GM12878 (cell line): ENCODE measurements at regions not wholly inside any gene's neighbourhood (a gene's known extent, or its start where the extent isn't known, plus 50 kb on each side); places are given as distances from the start of the nearest gene placed in this dataset.

Experiments used
- ATAC-seq: fragments of 200-7000 bp; cut with Tn5 transposase; 3 replicates; pipeline ENCODE4 v1.9.1; 2020; ENCODE audit warnings: mild to moderate bottlenecking, moderate library complexity
- BruUV-seq: library from RNA; stranded (reverse); fragments of 400-500 nt; replicated peaks from 2 replicates; lab custom pipeline; 2021; lab: Mats Ljungman, UMichigan
- CTCF ChIA-PET: fragments of 300-600 bp; sonication (Branson Sonifier 250); formaldehyde crosslinking; extraction: SDS; loops from one replicate; lab custom pipeline; 2021; ENCODE audit warnings: inconsistent platforms; lab: Yijun Ruan, JAX
- POLR2A ChIA-PET: fragments of 350-600 bp; formaldehyde crosslinking; extraction: SDS; loops from one replicate; lab custom pipeline; 2021; ENCODE audit warnings: inconsistent platforms; lab: Charles Lee
- RAD21 ChIA-PET: fragments of 300-600 bp; sonication (Branson Sonifier 250); formaldehyde crosslinking; loops from one replicate; lab custom pipeline; 2023; ENCODE audit warnings: antibody characterized with exemption; ENCODE audit not compliant: unreplicated experiment; lab: Charles Lee
- SMC1A ChIA-PET: fragments of 300-600 bp; sonication (Branson Sonifier 250); formaldehyde crosslinking; loops from one replicate; lab custom pipeline; 2023; ENCODE audit not compliant: unreplicated experiment, uncharacterized antibody; lab: Charles Lee
- DNase-seq: peaks from one replicate; pipeline ENCODE4 v3.0.0-alpha.2; 2011; ENCODE audit warnings: low read depth, low spot score
- FAIRE-seq: peaks from 3 replicates; lab custom pipeline; 2011; peaks lifted over from hg19 to GRCh38; lab: Jason Lieb, UNC
- H2AFZ ChIP-seq: 2 replicates; pipeline ENCODE4 v1.6.0; 2011; ENCODE audit warnings: low read depth, low read length, control low read depth; ENCODE audit not compliant: control insufficient read depth
- H3K27ac ChIP-seq: 2 replicates; pipeline ENCODE4 v1.5.1; 2011; ENCODE audit warnings: control low read depth; ENCODE audit not compliant: control insufficient read depth, insufficient read depth
- H3K27me3 ChIP-seq, 2 experiments: replicated peaks in 1 of 2; 2 replicates each; pipeline versions ENCODE4 v1.6.0 to v1.6.1; 2011; ENCODE audit warnings: low read length in 1 of 2; ENCODE audit not compliant: control insufficient read depth in 2 of 2, insufficient read depth in 2 of 2
- H3K36me3 ChIP-seq, 2 experiments: 2 replicates each; pipeline ENCODE4 v1.5.1; 2011; ENCODE audit warnings: low read length in 1 of 2; ENCODE audit not compliant: control insufficient read depth in 2 of 2, insufficient read depth in 2 of 2
- H3K4me1 ChIP-seq: 2 replicates; pipeline ENCODE4 v1.6.1; 2011; ENCODE audit warnings: mild to moderate bottlenecking, low read length, moderate library complexity, mixed read lengths; ENCODE audit not compliant: control insufficient read depth, insufficient read depth
- H3K4me2 ChIP-seq: 2 replicates; pipeline ENCODE4 v1.6.0; 2011; ENCODE audit warnings: control low read depth; ENCODE audit not compliant: control insufficient read depth, insufficient read depth
- H3K4me3 ChIP-seq: fragments of 200-600 bp; sonication (generic); 2 replicates; pipeline ENCODE4 v1.5.1; 2016
- H3K79me2 ChIP-seq: 2 replicates; pipeline ENCODE4 v1.6.0; 2011; ENCODE audit warnings: low read length; ENCODE audit not compliant: control insufficient read depth, insufficient read depth
- H3K9ac ChIP-seq: 2 replicates; pipeline ENCODE4 v1.8.0; 2011; ENCODE audit warnings: low read length, control low read depth, mixed read lengths; ENCODE audit not compliant: control insufficient read depth, insufficient read depth
- H3K9me3 ChIP-seq: replicated peaks from 3 replicates; pipeline ENCODE4 v1.5.1; 2011; ENCODE audit warnings: mild to moderate bottlenecking, low read length; ENCODE audit not compliant: control insufficient read depth, insufficient read depth
- H4K20me1 ChIP-seq: 2 replicates; pipeline ENCODE4 v1.6.0; 2011; ENCODE audit not compliant: control insufficient read depth, insufficient read depth
- CEBPB ChIP-seq, 2 experiments: fragments of 150-350 bp in 1 of 2; IDR thresholded peaks; 2 replicates each; pipeline ENCODE4 v1.6.1; 2012 to 2014; ENCODE audit warnings: low read depth in 2 of 2, low read length in 2 of 2, borderline replicate concordance in 1 of 2, inconsistent platforms in 1 of 2
- CEBPZ ChIP-seq: fragments of 150-350 bp; IDR thresholded peaks from 2 replicates; pipeline ENCODE4 v1.6.1; 2016; ENCODE audit warnings: low read depth, low read length
- EED ChIP-seq: sonication (generic); IDR thresholded peaks from 2 replicates; pipeline ENCODE4 v1.6.1; 2016; ENCODE audit warnings: antibody characterized with exemption, low read depth
- HDAC6 ChIP-seq: fragments of 200-600 bp; sonication (generic); IDR thresholded peaks from one replicate; pipeline ENCODE4 v1.8.0; 2017; ENCODE audit warnings: antibody characterized with exemption; ENCODE audit not compliant: unreplicated experiment
- POLR2AphosphoS5 ChIP-seq: IDR thresholded peaks from 2 replicates; pipeline ENCODE4 v1.6.1; 2011; ENCODE audit warnings: mild to moderate bottlenecking, low read length, inconsistent platforms
- RCOR1 ChIP-seq: conservative IDR thresholded peaks from 2 replicates; pipeline ENCODE4 v1.6.1; 2012; ENCODE audit warnings: low read depth, low read length, improper control_type of control experiment
- SRF ChIP-seq, 2 experiments: IDR thresholded peaks; 2 replicates each; pipeline ENCODE4 v1.6.1; 2011; ENCODE audit warnings: low read depth in 2 of 2, low read length in 2 of 2, mild to moderate bottlenecking in 1 of 2, moderate library complexity in 1 of 2
- TAF1 ChIP-seq: IDR thresholded peaks from 2 replicates; pipeline ENCODE4 v1.6.1; 2011; ENCODE audit warnings: mild to moderate bottlenecking, low read depth, low read length, borderline replicate concordance
- TARDBP ChIP-seq: IDR thresholded peaks from 2 replicates; pipeline ENCODE4 v1.6.1; 2016; ENCODE audit warnings: borderline replicate concordance
- USF2 ChIP-seq: IDR thresholded peaks from 2 replicates; pipeline ENCODE4 v1.6.1; 2011; ENCODE audit warnings: low read depth, low read length, improper control_type of control experiment, borderline replicate concordance
- YY1 ChIP-seq: IDR thresholded peaks from 2 replicates; pipeline ENCODE4 v1.6.1; 2011; ENCODE audit warnings: low read depth, mild to moderate bottlenecking, low read length
- WGBS: methylation state at CpG from one replicate; pipeline ENCODE4 v1.1.6; 2016; ENCODE audit warnings: low lambda C conversion rate; ENCODE audit not compliant: insufficient replicate concordance, insufficient coverage; ENCODE audit errors: missing lambda C conversion rate; 5-methylcytosine and 5-hydroxymethylcytosine counted together
- in situ Hi-C: fragments of 300-500 bp; cut with MboI; formaldehyde crosslinking; loops from 9 replicates; pipeline ENCODE4 v1.14.3; 2018; ENCODE audit warnings: mixed read lengths
- intact Hi-C: fragments of 100-400 bp; cut with micrococcal nuclease; formaldehyde crosslinking; loops from one replicate; pipeline ENCODE4 v1.14.2; 2022; ENCODE audit not compliant: unreplicated experiment
- TF ChIP-seq, protein P1 (sequence below), 3 experiments: IDR thresholded peaks in 2 of 3; conservative IDR thresholded peaks in 1 of 3; 2 replicates each; pipeline ENCODE4 v1.5.1; 2011; ENCODE audit warnings: low read depth in 3 of 3, low read length in 3 of 3, mild to moderate bottlenecking in 3 of 3, control low read depth in 2 of 3, moderate library complexity in 2 of 3, inconsistent platforms in 1 of 3, mixed read lengths in 1 of 3; ENCODE audit not compliant: control insufficient read depth in 2 of 3, insufficient read depth in 1 of 3; ENCODE audit errors: extremely low read depth in 1 of 3
- TF ChIP-seq, protein P2 (sequence below): fragments of 450-650 bp; IDR thresholded peaks from 2 replicates; pipeline ENCODE4 v1.6.1; 2017; ENCODE audit warnings: mild to moderate bottlenecking, moderate library complexity

- TF ChIP-seq CEBPZ (no peak), TAF1 (no peak), CEBPB (IDR thresholded peaks at IDR 0.05; ENCODE audit: borderline replicate concordance in 1 of 2, low read depth in 2 of 2, low read length in 2 of 2) (no peak), HDAC6 (no peak)
- TF ChIP-seq, all 136 proteins: peak for 0
Measured at GRCh38 chr9:86856259-86856658, 91.0 kb downstream of the GAS1 start (continued).

DNA sequence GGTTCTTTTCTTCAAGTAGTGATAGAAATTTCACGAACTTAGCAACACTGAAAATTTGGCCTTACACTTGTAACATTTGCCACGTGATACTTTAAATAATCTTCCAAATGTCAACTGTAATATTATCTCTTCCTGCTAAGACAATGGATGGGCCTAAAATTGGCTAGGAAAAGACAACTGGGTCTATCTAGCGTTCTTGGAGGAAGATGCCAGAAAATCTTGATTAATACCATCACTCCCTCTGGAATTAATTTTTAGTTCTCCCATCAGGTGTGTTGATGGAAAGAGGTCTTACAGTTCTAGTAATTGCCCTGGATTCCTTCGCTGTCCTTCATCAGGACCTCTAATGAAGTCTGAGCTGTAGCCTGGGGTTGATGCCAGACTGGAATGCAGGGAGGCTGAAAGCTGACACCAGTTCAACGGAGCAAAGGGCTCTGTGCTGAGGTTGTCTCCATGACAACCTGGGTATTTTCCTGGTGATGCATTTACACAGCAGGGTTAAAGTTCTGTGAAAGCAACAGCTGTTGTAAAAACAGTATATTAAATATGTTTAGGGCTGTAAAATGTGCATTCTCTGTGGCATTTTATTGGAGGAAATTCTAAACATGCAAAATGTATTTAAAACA is 92.3 kb downstream of the GAS1 start:
- intact Hi-C loops = no loop called here
- no peaks in the 10 kb centered on the region for H3K9me3 ChIP-seq
- no peak overlapping the region for H3K9ac ChIP-seq
- H2AFZ ChIP-seq = no peak overlapping the region
- ChIA-PET SMC1A (no interaction called here), POLR2A (no interaction called here), CTCF (no interaction called here), RAD21 (no interaction called here)
- WGBS = 1% methylated on average over 5 of the region's 5 CpGs
- in situ Hi-C loops = no loop called here
- ATAC-seq = no peak
- H3K79me2 ChIP-seq = no peaks in the 10 kb centered on the region
- no peaks in the 10 kb centered on the region for H3K4me1 ChIP-seq
- no peak overlapping the region for H3K4me2 ChIP-seq
- H3K27me3 ChIP-seq = no peaks in the 10 kb centered on the region
- no peak overlapping the region for H3K27ac ChIP-seq
- H4K20me1 ChIP-seq = no peaks in the 10 kb centered on the region
- H3K36me3 ChIP-seq = no peaks in the 10 kb centered on the region
- no peak overlapping the region for H3K4me3 ChIP-seq
- FAIRE-seq = no peak
- DNase-seq = no peak
- no TSS peak for BruUV-seq
- TF ChIP-seq RCOR1 (no peak), POLR2AphosphoS5 (no peak), SRF (IDR thresholded peaks at IDR 0.05; ENCODE audit: low read depth in 2 of 2, low read length in 2 of 2) (no peak), USF2 (no peak), TARDBP (no peak), EED (no peak), YY1 (no peak)
- TF ChIP-seq, protein P1, sequence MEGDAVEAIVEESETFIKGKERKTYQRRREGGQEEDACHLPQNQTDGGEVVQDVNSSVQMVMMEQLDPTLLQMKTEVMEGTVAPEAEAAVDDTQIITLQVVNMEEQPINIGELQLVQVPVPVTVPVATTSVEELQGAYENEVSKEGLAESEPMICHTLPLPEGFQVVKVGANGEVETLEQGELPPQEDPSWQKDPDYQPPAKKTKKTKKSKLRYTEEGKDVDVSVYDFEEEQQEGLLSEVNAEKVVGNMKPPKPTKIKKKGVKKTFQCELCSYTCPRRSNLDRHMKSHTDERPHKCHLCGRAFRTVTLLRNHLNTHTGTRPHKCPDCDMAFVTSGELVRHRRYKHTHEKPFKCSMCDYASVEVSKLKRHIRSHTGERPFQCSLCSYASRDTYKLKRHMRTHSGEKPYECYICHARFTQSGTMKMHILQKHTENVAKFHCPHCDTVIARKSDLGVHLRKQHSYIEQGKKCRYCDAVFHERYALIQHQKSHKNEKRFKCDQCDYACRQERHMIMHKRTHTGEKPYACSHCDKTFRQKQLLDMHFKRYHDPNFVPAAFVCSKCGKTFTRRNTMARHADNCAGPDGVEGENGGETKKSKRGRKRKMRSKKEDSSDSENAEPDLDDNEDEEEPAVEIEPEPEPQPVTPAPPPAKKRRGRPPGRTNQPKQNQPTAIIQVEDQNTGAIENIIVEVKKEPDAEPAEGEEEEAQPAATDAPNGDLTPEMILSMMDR (IDR thresholded peaks at IDR 0.05 in 2 of 3, conservative IDR thresholded peaks at IDR 0.05 in 1 of 3; ENCODE audit: control insufficient read depth in 2 of 3, extremely low read depth in 1 of 3, insufficient read depth in 1 of 3, low read depth in 3 of 3, low read length in 3 of 3) = no peak
- TF ChIP-seq, protein P2, sequence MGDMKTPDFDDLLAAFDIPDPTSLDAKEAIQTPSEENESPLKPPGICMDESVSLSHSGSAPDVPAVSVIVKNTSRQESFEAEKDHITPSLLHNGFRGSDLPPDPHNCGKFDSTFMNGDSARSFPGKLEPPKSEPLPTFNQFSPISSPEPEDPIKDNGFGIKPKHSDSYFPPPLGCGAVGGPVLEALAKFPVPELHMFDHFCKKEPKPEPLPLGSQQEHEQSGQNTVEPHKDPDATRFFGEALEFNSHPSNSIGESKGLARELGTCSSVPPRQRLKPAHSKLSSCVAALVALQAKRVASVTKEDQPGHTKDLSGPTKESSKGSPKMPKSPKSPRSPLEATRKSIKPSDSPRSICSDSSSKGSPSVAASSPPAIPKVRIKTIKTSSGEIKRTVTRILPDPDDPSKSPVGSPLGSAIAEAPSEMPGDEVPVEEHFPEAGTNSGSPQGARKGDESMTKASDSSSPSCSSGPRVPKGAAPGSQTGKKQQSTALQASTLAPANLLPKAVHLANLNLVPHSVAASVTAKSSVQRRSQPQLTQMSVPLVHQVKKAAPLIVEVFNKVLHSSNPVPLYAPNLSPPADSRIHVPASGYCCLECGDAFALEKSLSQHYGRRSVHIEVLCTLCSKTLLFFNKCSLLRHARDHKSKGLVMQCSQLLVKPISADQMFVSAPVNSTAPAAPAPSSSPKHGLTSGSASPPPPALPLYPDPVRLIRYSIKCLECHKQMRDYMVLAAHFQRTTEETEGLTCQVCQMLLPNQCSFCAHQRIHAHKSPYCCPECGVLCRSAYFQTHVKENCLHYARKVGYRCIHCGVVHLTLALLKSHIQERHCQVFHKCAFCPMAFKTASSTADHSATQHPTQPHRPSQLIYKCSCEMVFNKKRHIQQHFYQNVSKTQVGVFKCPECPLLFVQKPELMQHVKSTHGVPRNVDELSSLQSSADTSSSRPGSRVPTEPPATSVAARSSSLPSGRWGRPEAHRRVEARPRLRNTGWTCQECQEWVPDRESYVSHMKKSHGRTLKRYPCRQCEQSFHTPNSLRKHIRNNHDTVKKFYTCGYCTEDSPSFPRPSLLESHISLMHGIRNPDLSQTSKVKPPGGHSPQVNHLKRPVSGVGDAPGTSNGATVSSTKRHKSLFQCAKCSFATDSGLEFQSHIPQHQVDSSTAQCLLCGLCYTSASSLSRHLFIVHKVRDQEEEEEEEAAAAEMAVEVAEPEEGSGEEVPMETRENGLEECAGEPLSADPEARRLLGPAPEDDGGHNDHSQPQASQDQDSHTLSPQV = no peak
